K562 (cell line): ENCODE measurements at regions not wholly inside any gene's neighbourhood (a gene's known extent, or its start where the extent isn't known, plus 50 kb on each side); places are given as distances from the start of the nearest gene placed in this dataset.

ENCODE experiments used
- CBX1 ChIP-seq: sonication (generic); IDR thresholded peaks from 2 replicates; pipeline ENCODE4 v1.6.1; 2016; ENCODE audit warnings: antibody characterized with exemption, low read depth, mild to moderate bottlenecking
- CHCHD3 ChIP-seq: fragments of 250-450 bp; sonication (Bioruptor Pico); IDR thresholded peaks from 2 replicates; pipeline ENCODE4 v2.1.2; 2022; ENCODE audit warnings: mild to moderate bottlenecking
- GABPB2 ChIP-seq: fragments of 250-450 bp; sonication (Bioruptor Pico); conservative IDR thresholded peaks from 2 replicates; pipeline ENCODE4 v1.5.1; 2021; ENCODE audit warnings: mild to moderate bottlenecking
- KLF1 ChIP-seq: fragments of 450-650 bp; IDR thresholded peaks from 2 replicates; pipeline ENCODE4 v1.6.1; 2016; ENCODE audit warnings: missing genetic modification characterization, missing compliant biosample characterization
- KLF10 ChIP-seq: fragments of 250-450 bp; sonication (Bioruptor Pico); IDR thresholded peaks from 2 replicates; pipeline ENCODE4 v1.6.1; 2021; ENCODE audit warnings: matching md5 sums
- MEF2A ChIP-seq: IDR thresholded peaks from 2 replicates; pipeline ENCODE4 v1.6.1; 2011; ENCODE audit warnings: low read depth, mild to moderate bottlenecking, low read length, moderate library complexity; ENCODE audit not compliant: control insufficient read depth
- MTA3 ChIP-seq: fragments of 450-650 bp; formaldehyde crosslinking; IDR thresholded peaks from 2 replicates; pipeline ENCODE4 v1.6.1; 2017; ENCODE audit warnings: mild to moderate bottlenecking, borderline replicate concordance
- NFIC ChIP-seq: fragments of 450-650 bp; IDR thresholded peaks from 2 replicates; pipeline ENCODE4 v1.6.1; 2017; ENCODE audit warnings: mild to moderate bottlenecking, inconsistent platforms
- NFIX ChIP-seq: fragments of 250-450 bp; sonication (Bioruptor Pico); IDR thresholded peaks from 2 replicates; pipeline ENCODE4 v1.4.0; 2020; ENCODE audit warnings: low read depth, mild to moderate bottlenecking, moderate library complexity
- PHTF2 ChIP-seq: fragments of 250-450 bp; sonication (Bioruptor Pico); IDR thresholded peaks from 2 replicates; pipeline ENCODE4 v1.5.0; 2021; ENCODE audit warnings: mild to moderate bottlenecking
- POLR2A ChIP-seq: fragments of 450-650 bp; conservative IDR thresholded peaks from 2 replicates; pipeline ENCODE4 v1.6.1; 2016
- POLR2B ChIP-seq: fragments of 450-650 bp; IDR thresholded peaks from 2 replicates; pipeline ENCODE4 v1.6.1; 2018; ENCODE audit warnings: low read depth; ENCODE audit not compliant: partially characterized antibody
- RBM17 ChIP-seq: fragments of 200-400 bp; formaldehyde crosslinking; IDR thresholded peaks from 2 replicates; pipeline ENCODE4 v1.6.1; 2017; ENCODE audit warnings: low read depth, mild to moderate bottlenecking, low read length, borderline replicate concordance
- SMAD1 ChIP-seq: fragments of 150-350 bp; IDR thresholded peaks from 2 replicates; pipeline ENCODE4 v1.6.1; 2014; ENCODE audit warnings: low read length, low read depth; ENCODE audit not compliant: partially characterized antibody
- SMARCA4 ChIP-seq: fragments of 450-650 bp; IDR thresholded peaks from 2 replicates; pipeline ENCODE4 v1.6.1; 2016
- SUPT5H ChIP-seq: fragments of 450-650 bp; IDR thresholded peaks from 2 replicates; pipeline ENCODE4 v1.6.1; 2016
- ZBTB7A ChIP-seq: IDR thresholded peaks from 2 replicates; pipeline ENCODE4 v1.6.1; 2011; ENCODE audit warnings: low read depth, mild to moderate bottlenecking, low read length, moderate library complexity, borderline replicate concordance; ENCODE audit not compliant: control insufficient read depth
- ZNF124 ChIP-seq: sonication (generic); formaldehyde crosslinking; IDR thresholded peaks from 2 replicates; pipeline ENCODE4 v1.8.1; 2022; ENCODE audit warnings: missing genetic modification reagents
- TF ChIP-seq, protein P1 (sequence below): fragments of 450-650 bp; IDR thresholded peaks from 2 replicates; pipeline ENCODE4 v1.6.1; 2017; ENCODE audit warnings: mild to moderate bottlenecking, moderate library complexity
- TF ChIP-seq, protein P2 (sequence below): sonication (generic); IDR thresholded peaks from 2 replicates; pipeline ENCODE4 v1.6.1; 2016
- TF ChIP-seq, protein P3 (sequence below): fragments of 250-450 bp; sonication (Bioruptor Pico); IDR thresholded peaks from 2 replicates; pipeline ENCODE4 v1.5.0; 2020; ENCODE audit warnings: mild to moderate bottlenecking
- TF ChIP-seq, protein P4 (sequence below): sonication (generic); formaldehyde crosslinking; IDR thresholded peaks from 2 replicates; pipeline ENCODE4 v1.8.1; 2023; ENCODE audit warnings: mild to moderate bottlenecking, missing genetic modification reagents
- TF ChIP-seq, protein P5 (sequence below): fragments of 450-650 bp; conservative IDR thresholded peaks from 2 replicates; pipeline ENCODE4 v1.6.1; 2016; ENCODE audit warnings: missing genetic modification characterization, low read depth, mild to moderate bottlenecking, control low read depth, missing compliant biosample characterization

DNA sequence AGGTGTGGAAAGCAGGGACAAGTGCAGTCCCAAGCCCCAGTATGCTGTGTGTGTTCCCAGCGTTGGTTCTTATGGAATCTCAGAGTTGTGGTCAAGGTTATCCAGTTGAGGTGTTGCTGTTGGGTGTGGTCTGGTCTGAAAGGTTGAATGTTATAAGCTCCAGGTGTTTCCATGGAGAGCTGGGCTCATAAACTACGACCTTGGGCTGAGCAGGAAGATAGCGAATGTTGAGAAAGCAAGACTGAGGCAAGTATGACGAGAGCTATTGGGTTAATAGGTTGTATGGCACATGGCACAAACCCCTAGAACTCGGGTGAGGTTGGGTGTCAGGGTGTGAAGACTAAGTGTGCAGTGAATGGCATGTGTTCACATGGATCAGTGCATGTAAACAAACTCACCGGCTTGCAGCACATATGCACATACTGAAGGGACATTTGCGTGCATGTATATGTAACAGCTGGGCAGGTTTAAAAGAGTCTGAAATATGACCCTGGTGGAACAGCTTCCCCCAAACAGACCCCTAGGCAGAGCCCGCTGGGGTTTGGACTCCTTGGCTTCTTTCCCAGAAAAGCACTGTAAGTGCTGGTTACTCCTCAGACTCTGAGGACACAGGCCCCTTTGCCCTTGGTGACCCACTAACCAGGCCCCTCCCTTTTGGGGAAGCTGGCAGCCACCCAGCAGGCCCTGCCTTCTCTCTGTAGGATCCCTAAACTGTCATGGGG lies 117.5 kb downstream of the NAV1 start (continued):
- TF ChIP-seq, protein P1, sequence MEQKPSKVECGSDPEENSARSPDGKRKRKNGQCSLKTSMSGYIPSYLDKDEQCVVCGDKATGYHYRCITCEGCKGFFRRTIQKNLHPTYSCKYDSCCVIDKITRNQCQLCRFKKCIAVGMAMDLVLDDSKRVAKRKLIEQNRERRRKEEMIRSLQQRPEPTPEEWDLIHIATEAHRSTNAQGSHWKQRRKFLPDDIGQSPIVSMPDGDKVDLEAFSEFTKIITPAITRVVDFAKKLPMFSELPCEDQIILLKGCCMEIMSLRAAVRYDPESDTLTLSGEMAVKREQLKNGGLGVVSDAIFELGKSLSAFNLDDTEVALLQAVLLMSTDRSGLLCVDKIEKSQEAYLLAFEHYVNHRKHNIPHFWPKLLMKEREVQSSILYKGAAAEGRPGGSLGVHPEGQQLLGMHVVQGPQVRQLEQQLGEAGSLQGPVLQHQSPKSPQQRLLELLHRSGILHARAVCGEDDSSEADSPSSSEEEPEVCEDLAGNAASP = no peak
- TF ChIP-seq MEF2A (no peak), ZNF124 (no peak), PHTF2 (CRISPR knock-in tag) (no peak), POLR2A (no peak), SUPT5H (no peak), CHCHD3 (no peak), GABPB2 (no peak), NFIC (peak; percentile 65), RBM17 (no peak), SMAD1 (no peak), ZBTB7A (no peak), SMARCA4 (no peak), POLR2B (no peak), CBX1 (no peak), KLF10 (CRISPR knock-in tag) (no peak), NFIX (no peak), MTA3 (no peak), KLF1 (tag) (peak; percentile 29; the same call in 1 of the 2 replicates)
- TF ChIP-seq, protein P2, sequence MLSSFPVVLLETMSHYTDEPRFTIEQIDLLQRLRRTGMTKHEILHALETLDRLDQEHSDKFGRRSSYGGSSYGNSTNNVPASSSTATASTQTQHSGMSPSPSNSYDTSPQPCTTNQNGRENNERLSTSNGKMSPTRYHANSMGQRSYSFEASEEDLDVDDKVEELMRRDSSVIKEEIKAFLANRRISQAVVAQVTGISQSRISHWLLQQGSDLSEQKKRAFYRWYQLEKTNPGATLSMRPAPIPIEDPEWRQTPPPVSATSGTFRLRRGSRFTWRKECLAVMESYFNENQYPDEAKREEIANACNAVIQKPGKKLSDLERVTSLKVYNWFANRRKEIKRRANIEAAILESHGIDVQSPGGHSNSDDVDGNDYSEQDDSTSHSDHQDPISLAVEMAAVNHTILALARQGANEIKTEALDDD = 0 out of 2 replicates have a peak, but pooled peaks have one; percentile 48
- TF ChIP-seq, protein P3, sequence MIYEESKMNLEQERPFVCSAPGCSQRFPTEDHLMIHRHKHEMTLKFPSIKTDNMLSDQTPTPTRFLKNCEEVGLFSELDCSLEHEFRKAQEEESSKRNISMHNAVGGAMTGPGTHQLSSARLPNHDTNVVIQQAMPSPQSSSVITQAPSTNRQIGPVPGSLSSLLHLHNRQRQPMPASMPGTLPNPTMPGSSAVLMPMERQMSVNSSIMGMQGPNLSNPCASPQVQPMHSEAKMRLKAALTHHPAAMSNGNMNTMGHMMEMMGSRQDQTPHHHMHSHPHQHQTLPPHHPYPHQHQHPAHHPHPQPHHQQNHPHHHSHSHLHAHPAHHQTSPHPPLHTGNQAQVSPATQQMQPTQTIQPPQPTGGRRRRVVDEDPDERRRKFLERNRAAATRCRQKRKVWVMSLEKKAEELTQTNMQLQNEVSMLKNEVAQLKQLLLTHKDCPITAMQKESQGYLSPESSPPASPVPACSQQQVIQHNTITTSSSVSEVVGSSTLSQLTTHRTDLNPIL = no peak
- TF ChIP-seq, protein P4, sequence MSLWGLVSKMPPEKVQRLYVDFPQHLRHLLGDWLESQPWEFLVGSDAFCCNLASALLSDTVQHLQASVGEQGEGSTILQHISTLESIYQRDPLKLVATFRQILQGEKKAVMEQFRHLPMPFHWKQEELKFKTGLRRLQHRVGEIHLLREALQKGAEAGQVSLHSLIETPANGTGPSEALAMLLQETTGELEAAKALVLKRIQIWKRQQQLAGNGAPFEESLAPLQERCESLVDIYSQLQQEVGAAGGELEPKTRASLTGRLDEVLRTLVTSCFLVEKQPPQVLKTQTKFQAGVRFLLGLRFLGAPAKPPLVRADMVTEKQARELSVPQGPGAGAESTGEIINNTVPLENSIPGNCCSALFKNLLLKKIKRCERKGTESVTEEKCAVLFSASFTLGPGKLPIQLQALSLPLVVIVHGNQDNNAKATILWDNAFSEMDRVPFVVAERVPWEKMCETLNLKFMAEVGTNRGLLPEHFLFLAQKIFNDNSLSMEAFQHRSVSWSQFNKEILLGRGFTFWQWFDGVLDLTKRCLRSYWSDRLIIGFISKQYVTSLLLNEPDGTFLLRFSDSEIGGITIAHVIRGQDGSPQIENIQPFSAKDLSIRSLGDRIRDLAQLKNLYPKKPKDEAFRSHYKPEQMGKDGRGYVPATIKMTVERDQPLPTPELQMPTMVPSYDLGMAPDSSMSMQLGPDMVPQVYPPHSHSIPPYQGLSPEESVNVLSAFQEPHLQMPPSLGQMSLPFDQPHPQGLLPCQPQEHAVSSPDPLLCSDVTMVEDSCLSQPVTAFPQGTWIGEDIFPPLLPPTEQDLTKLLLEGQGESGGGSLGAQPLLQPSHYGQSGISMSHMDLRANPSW (CRISPR knock-in tag) = no peak
- TF ChIP-seq, protein P5, sequence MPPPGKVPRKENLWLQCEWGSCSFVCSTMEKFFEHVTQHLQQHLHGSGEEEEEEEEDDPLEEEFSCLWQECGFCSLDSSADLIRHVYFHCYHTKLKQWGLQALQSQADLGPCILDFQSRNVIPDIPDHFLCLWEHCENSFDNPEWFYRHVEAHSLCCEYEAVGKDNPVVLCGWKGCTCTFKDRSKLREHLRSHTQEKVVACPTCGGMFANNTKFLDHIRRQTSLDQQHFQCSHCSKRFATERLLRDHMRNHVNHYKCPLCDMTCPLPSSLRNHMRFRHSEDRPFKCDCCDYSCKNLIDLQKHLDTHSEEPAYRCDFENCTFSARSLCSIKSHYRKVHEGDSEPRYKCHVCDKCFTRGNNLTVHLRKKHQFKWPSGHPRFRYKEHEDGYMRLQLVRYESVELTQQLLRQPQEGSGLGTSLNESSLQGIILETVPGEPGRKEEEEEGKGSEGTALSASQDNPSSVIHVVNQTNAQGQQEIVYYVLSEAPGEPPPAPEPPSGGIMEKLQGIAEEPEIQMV (tag) = no peak
